OCI-LY1 (cell line): ENCODE measurements at regions not wholly inside any gene's neighbourhood (a gene's known extent, or its start where the extent isn't known, plus 50 kb on each side); places are given as distances from the start of the nearest gene placed in this dataset.

Source experiments
- H2AFZ ChIP-seq: fragments of 200-600 bp; sonication (generic), shearing (Covaris generic); 2 replicates; pipeline ENCODE4 v1.6.0; 2014; ENCODE audit warnings: antibody characterized with exemption, mild to moderate bottlenecking, low read length
- H3F3A ChIP-seq: fragments of 200-600 bp; sonication (generic), shearing (Covaris generic); 2 replicates; pipeline ENCODE4 v1.6.0; 2014; ENCODE audit warnings: mild to moderate bottlenecking, antibody characterized with exemption, low read length, moderate library complexity; ENCODE audit not compliant: insufficient read depth
- H3K27ac ChIP-seq: fragments of 200-600 bp; sonication (generic); 2 replicates; pipeline ENCODE4 v1.5.1; 2014; ENCODE audit warnings: low read length, mixed run types, mild to moderate bottlenecking, low read depth; ENCODE audit not compliant: poor library complexity, severe bottlenecking
- H3K27me3 ChIP-seq: fragments of 200-600 bp; sonication (generic); 2 replicates; pipeline ENCODE4 v1.6.0; 2014; ENCODE audit warnings: antibody characterized with exemption, mild to moderate bottlenecking, low read length, moderate library complexity; ENCODE audit not compliant: insufficient read depth
- H3K36me3 ChIP-seq: fragments of 200-600 bp; sonication (generic); 2 replicates; pipeline ENCODE4 v1.6.1; 2014; ENCODE audit warnings: mild to moderate bottlenecking, antibody characterized with exemption, low read length, moderate library complexity, mixed read lengths; ENCODE audit not compliant: insufficient read depth
- H3K4me1 ChIP-seq: fragments of 200-600 bp; sonication (generic); 2 replicates; pipeline ENCODE4 v1.5.1; 2014; ENCODE audit warnings: mild to moderate bottlenecking, low read length, moderate library complexity; ENCODE audit not compliant: insufficient read depth, severe bottlenecking
- H3K4me2 ChIP-seq: fragments of 200-600 bp; sonication (generic), shearing (Covaris generic); 2 replicates; pipeline ENCODE4 v1.6.1; 2014; ENCODE audit warnings: low read length
- H3K4me3 ChIP-seq: fragments of 200-600 bp; sonication (generic); 2 replicates; pipeline ENCODE4 v1.5.1; 2014; ENCODE audit warnings: low read length, low read depth, mild to moderate bottlenecking, mixed read lengths; ENCODE audit not compliant: poor library complexity, severe bottlenecking
- H3K79me2 ChIP-seq: fragments of 200-600 bp; shearing (Covaris generic); 2 replicates; pipeline ENCODE4 v1.6.1; 2016; ENCODE audit warnings: mixed run types, low read length, mixed read lengths; ENCODE audit not compliant: insufficient read depth
- H3K9ac ChIP-seq: fragments of 200-600 bp; sonication (generic), shearing (Covaris generic); 2 replicates; pipeline ENCODE4 v1.6.1; 2014; ENCODE audit warnings: mild to moderate bottlenecking, low read length, mixed read lengths
- H3K9me2 ChIP-seq: fragments of 200-600 bp; sonication (generic), shearing (Covaris generic); 2 replicates; pipeline ENCODE4 v1.6.1; 2014; ENCODE audit warnings: low read depth, mild to moderate bottlenecking, low read length, mixed read lengths
- H3K9me3 ChIP-seq: fragments of 200-600 bp; shearing (Covaris generic); 2 replicates; pipeline ENCODE4 v1.6.1; 2014; ENCODE audit warnings: low read length, mixed read lengths
- H4K20me1 ChIP-seq: fragments of 200-600 bp; sonication (generic), shearing (Covaris generic); 2 replicates; pipeline ENCODE4 v1.6.0; 2016; ENCODE audit warnings: mild to moderate bottlenecking, low read length; ENCODE audit not compliant: insufficient read depth
- CTCF ChIP-seq: fragments of 200-600 bp; sonication (generic), shearing (Covaris generic); IDR thresholded peaks from 2 replicates; pipeline ENCODE4 v1.5.1; 2017; ENCODE audit warnings: mild to moderate bottlenecking, antibody characterized with exemption, low read length, moderate library complexity, mixed read lengths
- EZH2 ChIP-seq: fragments of 200-600 bp; sonication (generic), shearing (Covaris generic); IDR thresholded peaks from 2 replicates; pipeline ENCODE4 v1.8.0; 2017; ENCODE audit warnings: borderline replicate concordance, mixed run types, mild to moderate bottlenecking, antibody characterized with exemption, low read length, moderate library complexity, mixed read lengths

- Histone ChIP-seq H3K9me2 (no peaks in the 10 kb centered on the region), H3K4me3 (no peak overlapping the region), H3F3A (no peaks in the 10 kb centered on the region; the same call in 1 of the 2 replicates), H4K20me1 (peaks cover 4% of the 10 kb centered on the region), H3K9ac (no peak overlapping the region), H3K79me2 (peaks cover 88% of the 10 kb centered on the region), H3K27me3 (no peaks in the 10 kb centered on the region), H3K9me3 (no peaks in the 10 kb centered on the region), H3K4me1 (peaks cover 86% of the 10 kb centered on the region), H3K36me3 (peaks cover 23% of the 10 kb centered on the region), H2AFZ (no peak overlapping the region), H3K27ac (peak overlapping the region; percentile 35), H3K4me2 (peak overlapping the region; percentile 22; the same call in 1 of the 2 replicates)
- no peak for TF ChIP-seq EZH2
- TF ChIP-seq CTCF, result no peak
Measured at GRCh38 chr7:131012477-131013031, 278.5 kb upstream of the KLF14 start.

DNA sequence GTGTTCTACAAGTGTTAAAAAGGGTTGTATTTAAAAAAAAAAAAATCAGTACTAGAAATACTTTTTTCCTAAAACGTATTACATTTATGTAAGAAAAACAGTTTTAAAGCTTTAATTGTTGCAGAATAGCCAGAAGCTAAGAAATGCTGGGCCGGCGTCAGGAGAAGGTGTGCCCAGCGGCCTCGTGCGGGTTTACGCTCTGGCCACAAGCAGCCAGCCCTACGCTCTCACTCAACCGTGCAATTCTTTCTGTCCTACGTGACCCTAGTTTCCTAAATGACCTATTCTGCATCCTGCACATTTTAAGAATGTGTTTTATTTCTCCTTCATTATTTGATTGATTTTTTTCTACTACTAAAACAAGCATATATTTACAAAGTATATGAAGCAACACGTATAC lies 279.7 kb upstream of the KLF14 start:
- no peaks in the 10 kb centered on the region; the same call in 1 of the 2 replicates for H3F3A ChIP-seq
- no peak overlapping the region for H3K4me3 ChIP-seq
- H3K27me3 ChIP-seq, result no peaks in the 10 kb centered on the region
- H3K79me2 ChIP-seq, result peaks cover 86% of the 10 kb centered on the region
- H2AFZ ChIP-seq, result no peak overlapping the region
- TF ChIP-seq EZH2 (no peak), CTCF (no peak)
- peak overlapping the region; percentile 22 for H3K4me2 ChIP-seq
- peaks cover 34% of the 10 kb centered on the region for H3K36me3 ChIP-seq
- peak overlapping the region; percentile 35 for H3K27ac ChIP-seq
- no peaks in the 10 kb centered on the region for H3K9me3 ChIP-seq
- no peak overlapping the region for H3K9ac ChIP-seq
- H3K4me1 ChIP-seq, result peaks cover 75% of the 10 kb centered on the region
- peaks cover 4% of the 10 kb centered on the region for H4K20me1 ChIP-seq
- H3K9me2 ChIP-seq, result no peaks in the 10 kb centered on the region

DNA sequence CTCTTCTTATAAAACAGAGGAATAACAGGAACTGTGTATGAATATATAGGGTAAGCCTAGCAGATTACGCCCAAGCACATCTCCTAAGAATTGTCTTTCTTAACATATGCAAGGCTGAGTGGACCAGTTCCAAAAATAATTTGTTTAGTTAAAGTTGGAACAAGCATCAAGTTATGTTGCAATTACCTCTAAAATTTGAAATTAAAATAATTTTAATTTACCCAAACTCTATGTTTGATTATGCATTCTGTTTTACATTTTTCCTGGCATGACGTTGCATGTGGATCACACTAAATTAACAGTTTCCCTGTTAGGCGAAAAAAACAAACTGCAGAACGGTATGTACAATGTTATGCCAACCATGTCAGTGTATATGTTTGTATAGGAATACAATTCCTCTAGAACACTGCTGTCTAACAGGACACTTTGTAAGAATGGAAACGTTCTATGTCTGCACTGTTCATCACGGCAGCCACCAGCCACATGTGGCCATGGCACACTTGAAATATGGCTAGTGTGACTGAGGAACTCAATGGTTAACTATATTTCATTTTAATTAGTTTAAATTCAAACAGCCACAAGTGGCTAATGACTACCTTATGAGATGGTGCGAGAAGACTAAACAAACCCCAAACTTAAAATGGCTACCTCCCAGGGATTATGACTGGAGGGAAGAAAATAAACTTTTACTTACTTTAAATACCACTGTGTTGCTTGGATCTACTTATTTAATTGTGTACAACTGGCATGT lies 281.1 kb upstream of the KLF14 start:
- H3K4me1 ChIP-seq, result peaks cover 61% of the 10 kb centered on the region
- H3K27ac ChIP-seq, result no peak overlapping the region
- H3K36me3 ChIP-seq, result peaks cover 45% of the 10 kb centered on the region
- H3K4me3 ChIP-seq, result no peak overlapping the region
- no peak overlapping the region for H2AFZ ChIP-seq
- H3F3A ChIP-seq, result no peaks in the 10 kb centered on the region
- TF ChIP-seq CTCF (no peak), EZH2 (no peak)
- H3K9me3 ChIP-seq, result no peaks in the 10 kb centered on the region
- peaks cover 4% of the 10 kb centered on the region for H4K20me1 ChIP-seq
- no peaks in the 10 kb centered on the region for H3K9me2 ChIP-seq
- H3K27me3 ChIP-seq, result no peaks in the 10 kb centered on the region
- peak overlapping the region; percentile 22; the same call in 1 of the 2 replicates for H3K4me2 ChIP-seq
- H3K9ac ChIP-seq, result no peak overlapping the region
- H3K79me2 ChIP-seq, result peaks cover 90% of the 10 kb centered on the region
